A673 (cell line): ENCODE measurements at regions not wholly inside any gene's neighbourhood (a gene's known extent, or its start where the extent isn't known, plus 50 kb on each side); places are given as distances from the start of the nearest gene placed in this dataset.

Source experiments
- CTCF ChIP-seq: fragments of 300-800, 200-600 bp; sonication (generic); conservative IDR thresholded peaks from 2 replicates; pipeline ENCODE4 v1.5.1; 2017; ENCODE audit warnings: low read depth, mild to moderate bottlenecking, antibody characterized with exemption, low read length, moderate library complexity, mixed read lengths
- EZH2 ChIP-seq: fragments of 200-600 bp; sonication (generic); IDR thresholded peaks from 2 replicates; pipeline ENCODE4 v1.6.1; 2017; ENCODE audit warnings: borderline replicate concordance, low read depth, mild to moderate bottlenecking, mixed read lengths, antibody characterized with exemption, low read length; ENCODE audit not compliant: poor library complexity, severe bottlenecking

GRCh38 chr15:77557144-77557543 lies 75.6 kb downstream of the LINGO1 start:
- TF ChIP-seq CTCF (no peak), EZH2 (no peak)
